ENCODE measurements at regions not wholly inside any gene's neighbourhood (a gene's known extent, or its start where the extent isn't known, plus 50 kb on each side); places are given as distances from the start of the nearest gene placed in this dataset.
"Not testable (repeated sequence)": the region's sequence is repeated elsewhere in the genome, so short reads cannot be mapped to it uniquely, and the experiment has no call there.

- DNase-seq: no peak
These were observed 515.4 kb downstream of the NEBL start for GRCh38 chr10:20381761-20382160.

DNA sequence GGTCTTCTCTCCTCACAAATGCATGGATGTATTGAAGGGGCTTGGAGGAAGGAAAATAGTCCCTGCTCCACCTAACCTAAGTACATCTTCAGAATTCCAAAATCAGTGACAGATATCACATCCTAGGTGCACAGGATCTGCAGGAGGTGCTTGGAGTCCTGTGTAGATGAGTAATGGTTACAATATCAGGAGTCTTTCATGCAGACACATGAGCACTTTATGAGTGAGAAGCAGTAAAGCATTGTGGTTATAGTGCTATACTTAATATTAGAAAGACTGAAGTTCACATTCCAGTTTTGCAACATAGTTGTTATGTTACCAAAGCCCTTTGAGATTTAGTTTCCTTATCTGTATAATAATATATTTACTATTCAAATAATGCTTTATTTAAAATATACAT is 516.7 kb downstream of the NEBL start:
- DNase-seq: no peak

DNA sequence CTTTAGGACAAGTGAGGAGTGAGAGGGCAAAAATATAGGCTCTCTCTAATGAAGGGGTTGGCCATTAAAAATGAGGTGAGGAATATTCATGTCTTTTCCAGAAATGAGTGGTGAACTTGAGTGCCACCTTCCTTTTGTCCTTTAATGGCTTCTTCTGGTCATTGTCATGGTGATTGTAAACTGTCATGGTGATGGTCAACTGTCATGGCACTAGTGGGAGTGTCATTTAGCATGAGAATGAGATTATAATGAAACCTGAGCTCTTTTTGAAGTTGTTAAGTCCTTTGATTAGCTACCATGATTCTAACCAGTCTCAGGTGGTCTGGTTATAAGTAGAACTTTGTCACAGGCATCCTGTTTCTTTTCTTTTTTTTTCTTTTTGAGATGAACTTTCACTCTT is 524.4 kb downstream of the NEBL start:
- DNase-seq: no peak

DNA sequence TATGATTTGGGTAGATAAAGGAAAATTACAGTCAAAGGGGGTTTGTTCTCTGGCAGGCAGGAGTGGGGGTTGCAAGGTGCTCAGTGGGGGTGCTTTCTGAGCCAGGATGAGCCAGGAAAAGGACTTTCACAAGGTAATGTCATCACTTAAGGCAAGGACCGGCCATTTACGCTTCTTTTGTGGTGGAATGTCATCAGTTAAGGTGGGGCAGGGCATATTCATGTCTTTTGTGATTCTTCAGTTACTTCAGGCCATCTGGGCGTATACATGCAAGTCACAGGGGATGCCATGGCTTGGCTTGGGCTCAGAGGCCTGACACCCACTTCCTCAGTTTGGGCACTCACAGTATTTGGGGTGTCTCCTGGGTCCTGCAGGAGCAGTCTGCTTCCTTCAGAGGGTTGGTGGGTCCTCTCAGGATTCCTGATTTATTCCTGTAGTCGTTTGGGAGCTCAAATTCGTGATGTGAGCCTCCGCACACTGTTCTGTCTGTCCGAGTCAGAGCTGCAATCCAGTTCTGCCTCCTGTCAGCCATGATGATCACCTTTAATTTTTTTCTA is 526.1 kb downstream of the NEBL start:
- DNase-seq: not testable (repeated sequence)

DNA sequence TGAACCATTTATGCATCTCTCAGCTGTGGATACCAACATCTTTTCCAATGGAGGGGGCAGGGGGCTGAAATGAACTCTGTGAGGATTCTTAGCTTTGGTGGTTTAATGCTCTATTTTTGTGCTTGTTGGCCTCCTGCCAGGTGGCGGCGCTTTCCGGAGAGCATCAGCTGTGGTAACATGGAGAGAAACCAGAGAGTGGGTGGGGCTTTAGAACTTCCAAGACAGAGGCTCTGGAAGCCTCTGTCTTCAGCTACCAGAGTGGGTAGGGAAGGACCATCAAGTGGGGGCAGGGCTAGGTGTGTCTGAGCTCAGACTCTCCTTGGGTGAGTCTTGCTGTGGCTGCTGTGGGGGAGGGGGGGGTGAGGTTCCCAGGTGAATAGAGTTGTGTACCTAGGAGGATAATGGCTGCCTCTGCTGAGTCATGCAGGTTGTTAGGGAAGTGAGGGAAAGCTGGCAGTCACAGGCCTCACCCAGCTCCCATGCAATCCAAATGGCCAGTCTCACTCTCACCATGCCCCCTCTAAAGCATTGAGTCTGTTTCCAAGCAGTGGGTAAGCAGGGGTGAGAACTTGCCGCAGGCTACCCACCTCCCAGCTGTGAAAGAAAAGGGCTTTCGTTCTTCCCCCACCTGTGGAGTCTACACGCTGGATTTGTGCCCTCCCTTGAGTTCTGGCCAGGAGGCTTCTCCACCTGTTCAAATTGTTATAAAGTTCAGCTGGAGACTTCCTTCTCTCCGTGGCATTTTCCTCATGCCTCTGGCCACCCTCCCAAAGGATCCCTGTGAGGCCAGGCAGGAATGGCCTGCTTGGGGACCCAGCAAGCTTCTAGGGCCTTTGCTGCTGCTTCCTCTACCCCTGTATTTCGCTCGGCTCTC is 527.0 kb downstream of the NEBL start:
- no peak for DNase-seq

DNA sequence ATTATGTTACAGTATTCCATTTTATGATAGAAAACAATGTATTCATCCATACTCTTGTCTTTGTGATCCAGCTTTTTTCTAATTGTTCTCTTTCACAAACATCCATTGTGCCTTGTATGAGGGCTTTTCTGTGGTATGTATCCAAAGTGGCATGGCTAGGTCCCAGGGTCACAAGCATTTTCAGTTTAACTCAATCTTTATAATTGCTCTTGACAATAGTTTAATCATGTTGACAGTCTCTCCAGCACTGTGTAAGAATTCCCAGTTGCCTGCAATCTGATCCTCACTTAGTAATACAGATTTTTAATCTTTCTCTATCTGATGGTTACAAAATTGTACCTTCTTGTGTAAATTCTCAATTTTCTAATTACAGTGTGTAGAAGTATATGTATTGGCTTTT is 533.4 kb downstream of the NEBL start:
- no peak for DNase-seq

- no peak for DNase-seq
These were observed 539.7 kb downstream of the PLXDC2 start for GRCh38 chr10:20355915-20356314.

GRCh38 chr10:20355011-20355410 is 538.8 kb downstream of the PLXDC2 start:
- no peak for DNase-seq

DNA sequence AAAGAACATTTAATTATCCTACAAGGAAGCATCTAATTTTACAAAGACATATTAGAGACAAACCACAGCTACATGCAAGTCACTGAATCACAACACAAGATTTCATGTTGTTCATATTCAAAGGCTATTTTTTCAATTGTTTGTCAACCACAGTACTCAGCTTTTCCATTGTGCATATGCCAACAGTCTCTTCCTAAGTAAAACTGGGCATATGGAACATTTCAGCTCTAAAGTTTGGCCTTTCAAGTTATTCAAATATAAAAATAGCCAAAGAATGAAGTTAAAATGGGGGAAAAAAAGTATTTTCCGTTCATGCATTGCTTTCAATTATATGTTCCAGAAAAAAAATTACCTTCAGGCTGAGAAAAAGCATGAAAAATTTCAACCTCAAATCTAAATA is 537.9 kb downstream of the PLXDC2 start:
- DNase-seq: no peak

GRCh38 chr10:20350509-20350908 is 534.3 kb downstream of the PLXDC2 start:
- no peak for DNase-seq

- DNase-seq: no peak
These were observed 526.8 kb downstream of the PLXDC2 start for GRCh38 chr10:20343036-20343435.
